ENCODE measurements at regions not wholly inside any gene's neighbourhood (a gene's known extent, or its start where the extent isn't known, plus 50 kb on each side); places are given as distances from the start of the nearest gene placed in this dataset.

DNA sequence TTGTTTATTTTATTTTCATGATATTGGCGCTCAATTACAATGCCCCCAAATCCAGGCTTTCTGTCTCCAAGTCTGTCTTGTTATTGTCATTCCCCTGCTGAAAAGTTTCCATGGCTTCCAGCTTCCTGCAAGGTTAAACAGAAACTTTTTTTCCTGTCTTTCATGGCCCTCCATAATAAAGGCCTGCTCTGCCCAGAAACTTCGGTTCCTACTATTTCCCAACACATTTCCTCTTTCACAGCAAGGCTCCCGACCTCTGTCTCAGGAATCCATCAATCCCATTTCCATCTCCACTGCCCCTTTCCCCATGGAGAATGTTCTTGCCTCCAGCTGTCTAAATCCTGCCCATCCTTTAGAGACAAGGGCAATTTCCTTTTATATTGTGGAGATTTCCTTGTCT lies 365.2 kb upstream of the JARID2 start:
- H3K36me3 ChIP-seq (replicated peaks; ENCODE audit: insufficient read depth, low read depth), result no peaks in the 10 kb centered on the region
- H3K9me3 ChIP-seq (ENCODE audit: low read depth), result no peaks in the 10 kb centered on the region
- H3K79me2 ChIP-seq, result no peaks in the 10 kb centered on the region
- H3K27ac ChIP-seq, result no peak overlapping the region
- TF ChIP-seq, protein P1, sequence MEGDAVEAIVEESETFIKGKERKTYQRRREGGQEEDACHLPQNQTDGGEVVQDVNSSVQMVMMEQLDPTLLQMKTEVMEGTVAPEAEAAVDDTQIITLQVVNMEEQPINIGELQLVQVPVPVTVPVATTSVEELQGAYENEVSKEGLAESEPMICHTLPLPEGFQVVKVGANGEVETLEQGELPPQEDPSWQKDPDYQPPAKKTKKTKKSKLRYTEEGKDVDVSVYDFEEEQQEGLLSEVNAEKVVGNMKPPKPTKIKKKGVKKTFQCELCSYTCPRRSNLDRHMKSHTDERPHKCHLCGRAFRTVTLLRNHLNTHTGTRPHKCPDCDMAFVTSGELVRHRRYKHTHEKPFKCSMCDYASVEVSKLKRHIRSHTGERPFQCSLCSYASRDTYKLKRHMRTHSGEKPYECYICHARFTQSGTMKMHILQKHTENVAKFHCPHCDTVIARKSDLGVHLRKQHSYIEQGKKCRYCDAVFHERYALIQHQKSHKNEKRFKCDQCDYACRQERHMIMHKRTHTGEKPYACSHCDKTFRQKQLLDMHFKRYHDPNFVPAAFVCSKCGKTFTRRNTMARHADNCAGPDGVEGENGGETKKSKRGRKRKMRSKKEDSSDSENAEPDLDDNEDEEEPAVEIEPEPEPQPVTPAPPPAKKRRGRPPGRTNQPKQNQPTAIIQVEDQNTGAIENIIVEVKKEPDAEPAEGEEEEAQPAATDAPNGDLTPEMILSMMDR (IDR thresholded peaks at IDR 0.05; ENCODE audit: poor library complexity), result no peak
- TF ChIP-seq EZH2 (IDR thresholded peaks at IDR 0.05; ENCODE audit: borderline replicate concordance) (no peak), EZH2phosphoT487 (IDR thresholded peaks at IDR 0.05; ENCODE audit: low read depth, severe bottlenecking, unreplicated experiment) (no peak)
- no peak overlapping the region for H3K4me2 ChIP-seq
- DNase-seq (ENCODE audit: low spot score), result no peak
- H3K4me3 ChIP-seq, result no peak overlapping the region
- H4K20me1 ChIP-seq (ENCODE audit: insufficient read depth, poor library complexity, severe bottlenecking), result no peaks in the 10 kb centered on the region
- WGBS (ENCODE audit: low lambda C conversion rate, missing lambda C conversion rate), result 73% methylated on average over 3 of the region's 3 CpGs
- no peak overlapping the region for H2AFZ ChIP-seq
- H3K9me2 ChIP-seq (replicated peaks; ENCODE audit: insufficient read depth), result no peaks in the 10 kb centered on the region
- H3K4me1 ChIP-seq (ENCODE audit: insufficient read depth), result peaks cover 6% of the 10 kb centered on the region
- H3K27me3 ChIP-seq, result no peaks in the 10 kb centered on the region

DNA sequence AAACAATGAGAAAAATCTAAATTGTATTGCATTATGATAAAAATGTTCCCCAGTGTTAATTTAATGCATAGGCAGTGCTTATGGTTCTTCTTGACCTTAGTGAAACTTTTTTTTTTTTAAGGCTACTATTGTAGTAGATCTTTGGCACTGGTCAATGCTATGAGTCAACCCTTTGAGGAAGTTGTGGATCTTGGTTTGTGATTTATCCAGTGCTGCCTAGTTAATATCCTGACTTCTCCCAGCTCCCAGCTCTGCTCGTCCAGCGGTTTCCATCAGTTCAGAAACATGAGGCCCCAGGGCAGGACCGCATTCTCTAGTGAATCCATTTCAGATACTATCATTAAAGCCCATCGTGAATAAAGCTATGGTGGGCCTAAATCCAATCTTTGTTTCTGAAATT lies 364.5 kb upstream of the JARID2 start:
- DNase-seq (ENCODE audit: low spot score), result no peak
- Histone ChIP-seq H3K4me2 (no peak overlapping the region), H3K36me3 (replicated peaks; ENCODE audit: insufficient read depth, low read depth) (no peaks in the 10 kb centered on the region), H2AFZ (no peak overlapping the region), H3K27me3 (no peaks in the 10 kb centered on the region), H3K9me2 (replicated peaks; ENCODE audit: insufficient read depth) (no peaks in the 10 kb centered on the region), H3K4me1 (ENCODE audit: insufficient read depth) (peaks cover 6% of the 10 kb centered on the region), H4K20me1 (ENCODE audit: insufficient read depth, poor library complexity, severe bottlenecking) (no peaks in the 10 kb centered on the region), H3K79me2 (no peaks in the 10 kb centered on the region), H3K27ac (no peak overlapping the region), H3K9me3 (ENCODE audit: low read depth) (no peaks in the 10 kb centered on the region), H3K4me3 (no peak overlapping the region)
- 89% methylated on average over 4 of the region's 4 CpGs for WGBS (ENCODE audit: low lambda C conversion rate, missing lambda C conversion rate)
- TF ChIP-seq, protein P1 (IDR thresholded peaks at IDR 0.05; ENCODE audit: poor library complexity), result no peak
- TF ChIP-seq EZH2 (IDR thresholded peaks at IDR 0.05; ENCODE audit: borderline replicate concordance), result no peak

DNA sequence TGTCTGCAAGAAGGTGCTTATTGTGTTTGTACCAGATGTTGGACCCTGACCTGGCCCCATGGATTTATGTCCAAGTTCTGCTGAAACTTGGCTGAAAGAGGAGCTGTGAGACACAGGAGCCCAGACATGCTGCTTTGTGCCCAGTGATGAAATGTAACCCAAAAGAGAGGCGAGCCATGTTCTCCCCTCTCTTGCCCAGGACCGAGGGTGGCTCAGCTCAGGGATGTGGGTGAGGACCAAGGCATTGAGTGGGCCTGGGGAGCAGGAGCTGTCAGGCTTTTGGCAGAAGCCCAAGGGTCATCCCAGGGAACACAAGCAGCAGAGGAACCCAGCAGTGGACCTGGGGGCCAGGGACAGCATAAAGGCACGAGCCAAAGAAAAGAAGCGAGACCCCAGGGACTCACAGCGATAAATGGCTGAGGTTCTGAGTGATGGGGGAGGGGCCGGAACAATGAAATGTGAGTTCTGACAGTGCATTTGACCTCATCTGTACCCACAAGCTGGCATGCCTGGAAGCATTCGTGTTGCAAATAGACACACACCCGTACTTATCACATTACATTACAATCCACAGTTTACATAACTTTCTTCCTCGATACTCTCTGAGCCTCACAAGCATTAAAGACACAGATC lies 363.4 kb upstream of the JARID2 start:
- no peak for DNase-seq (ENCODE audit: low spot score)
- H3K9me2 ChIP-seq (replicated peaks; ENCODE audit: insufficient read depth), result no peaks in the 10 kb centered on the region
- no peaks in the 10 kb centered on the region for H3K36me3 ChIP-seq (replicated peaks; ENCODE audit: insufficient read depth, low read depth)
- TF ChIP-seq EZH2phosphoT487 (IDR thresholded peaks at IDR 0.05; ENCODE audit: low read depth, severe bottlenecking, unreplicated experiment) (no peak), EZH2 (IDR thresholded peaks at IDR 0.05; ENCODE audit: borderline replicate concordance) (no peak)
- TF ChIP-seq, protein P1 (IDR thresholded peaks at IDR 0.05; ENCODE audit: poor library complexity), result no peak
- 66% methylated on average over 9 of the region's 9 CpGs for WGBS (ENCODE audit: low lambda C conversion rate, missing lambda C conversion rate)
- no peak overlapping the region for H3K4me3 ChIP-seq
- H3K27me3 ChIP-seq, result no peaks in the 10 kb centered on the region
- peaks cover 6% of the 10 kb centered on the region for H3K4me1 ChIP-seq (ENCODE audit: insufficient read depth)
- no peaks in the 10 kb centered on the region for H4K20me1 ChIP-seq (ENCODE audit: insufficient read depth, poor library complexity, severe bottlenecking)
- no peaks in the 10 kb centered on the region for H3K79me2 ChIP-seq
- no peaks in the 10 kb centered on the region for H3K9me3 ChIP-seq (ENCODE audit: low read depth)
- H3K4me2 ChIP-seq, result no peak overlapping the region
- H3K27ac ChIP-seq, result no peak overlapping the region
- no peak overlapping the region for H2AFZ ChIP-seq

- no peak overlapping the region for H2AFZ ChIP-seq
- WGBS (ENCODE audit: low lambda C conversion rate, missing lambda C conversion rate), result 59% methylated on average over 4 of the region's 4 CpGs
- no peaks in the 10 kb centered on the region for H3K27me3 ChIP-seq
- H3K9me2 ChIP-seq (replicated peaks; ENCODE audit: insufficient read depth), result no peaks in the 10 kb centered on the region
- no peaks in the 10 kb centered on the region for H3K36me3 ChIP-seq (replicated peaks; ENCODE audit: insufficient read depth, low read depth)
- H3K9me3 ChIP-seq (ENCODE audit: low read depth), result no peaks in the 10 kb centered on the region
- H3K4me2 ChIP-seq, result no peak overlapping the region
- peaks cover 6% of the 10 kb centered on the region for H3K4me1 ChIP-seq (ENCODE audit: insufficient read depth)
- TF ChIP-seq EZH2 (IDR thresholded peaks at IDR 0.05; ENCODE audit: borderline replicate concordance), result no peak
- TF ChIP-seq, protein P1 (IDR thresholded peaks at IDR 0.05; ENCODE audit: poor library complexity), result no peak
- TF ChIP-seq EZH2phosphoT487 (IDR thresholded peaks at IDR 0.05; ENCODE audit: low read depth, severe bottlenecking, unreplicated experiment), result no peak
- H3K27ac ChIP-seq, result no peak overlapping the region
- DNase-seq (ENCODE audit: low spot score), result no peak
- H3K4me3 ChIP-seq, result no peak overlapping the region
- H3K79me2 ChIP-seq, result no peaks in the 10 kb centered on the region
- no peaks in the 10 kb centered on the region for H4K20me1 ChIP-seq (ENCODE audit: insufficient read depth, poor library complexity, severe bottlenecking)
Measured at GRCh38 chr6:14883921-14884320, 361.9 kb upstream of the JARID2 start.
